HG03280 (cell line): ENCODE measurements at regions not wholly inside any gene's neighbourhood (a gene's known extent, or its start where the extent isn't known, plus 50 kb on each side); places are given as distances from the start of the nearest gene placed in this dataset.
"Not testable (repeated sequence)": the region's sequence is repeated elsewhere in the genome, so short reads cannot be mapped to it uniquely, and the experiment has no call there.

Experiments
- ATAC-seq: cut with Tn5 transposase; IDR thresholded peaks from one replicate; pipeline ENCODE4 v1.9.1; 2021; ENCODE audit warnings: mild to moderate bottlenecking, moderate library complexity; ENCODE audit not compliant: unreplicated experiment

- ATAC-seq = no peak
Measured at GRCh38 chr22:22123118-22123959, 121.2 kb upstream of the VPREB1 start.

- no peak for ATAC-seq
Measured at GRCh38 chr22:22122348-22123117, 122.1 kb upstream of the VPREB1 start.

- no peak for ATAC-seq
Measured at GRCh38 chr22:22121445-22121844, 123.1 kb upstream of the VPREB1 start.

GRCh38 chr22:22120160-22120559 lies 124.4 kb upstream of the VPREB1 start:
- ATAC-seq = no peak

GRCh38 chr22:22118987-22119386 lies 125.6 kb upstream of the VPREB1 start:
- ATAC-seq = no peak

- not testable (repeated sequence) for ATAC-seq
Measured at GRCh38 chr22:22117864-22118544, 126.6 kb upstream of the VPREB1 start.

GRCh38 chr22:22116997-22117770 lies 127.4 kb upstream of the VPREB1 start:
- not testable (repeated sequence) for ATAC-seq

- no peak for ATAC-seq
Measured at GRCh38 chr22:22113701-22114100, 130.9 kb upstream of the VPREB1 start.

GRCh38 chr22:22112533-22113294 lies 130.1 kb upstream of the TOP3B start:
- ATAC-seq = no peak

- ATAC-seq = no peak
Measured at GRCh38 chr22:22111983-22112382, 129.4 kb upstream of the TOP3B start.

- peak; percentile 46 for ATAC-seq
Measured at GRCh38 chr22:22111267-22111751, 128.7 kb upstream of the TOP3B start.

GRCh38 chr22:22110548-22111266 lies 128.1 kb upstream of the TOP3B start:
- peak; percentile 86 for ATAC-seq

GRCh38 chr22:22109693-22110466 lies 127.3 kb upstream of the TOP3B start:
- no peak for ATAC-seq

- ATAC-seq = no peak
Measured at GRCh38 chr22:22106855-22107254, 124.3 kb upstream of the TOP3B start.

GRCh38 chr22:22105364-22105763 lies 122.8 kb upstream of the TOP3B start:
- no peak for ATAC-seq

GRCh38 chr22:22103078-22103875 lies 120.7 kb upstream of the TOP3B start:
- ATAC-seq = no peak
